Neural crest cell (in vitro differentiated cells): ENCODE measurements at regions not wholly inside any gene's neighbourhood (a gene's known extent, or its start where the extent isn't known, plus 50 kb on each side); places are given as distances from the start of the nearest gene placed in this dataset.
"Not testable (repeated sequence)": the region's sequence is repeated elsewhere in the genome, so short reads cannot be mapped to it uniquely, and the experiment has no call there.

Source experiments
- DNase-seq: peaks from one replicate; pipeline ENCODE4 v3.0.0; 2021; ENCODE audit warnings: low read depth, mixed read lengths, low spot score
- H3K27ac Mint-ChIP-seq: one replicate; pipeline ENCODE4 v1.8.0; 2021; ENCODE audit warnings: mild to moderate bottlenecking, mixed read lengths; ENCODE audit not compliant: unreplicated experiment
- H3K27me3 Mint-ChIP-seq: 2 replicates; pipeline ENCODE4 v1.8.0; 2021; ENCODE audit warnings: low read depth, mild to moderate bottlenecking, mixed read lengths
- H3K36me3 Mint-ChIP-seq: 2 replicates; pipeline ENCODE4 v1.8.0; 2021; ENCODE audit warnings: low read depth, mild to moderate bottlenecking, mixed read lengths
- H3K4me1 Mint-ChIP-seq: 2 replicates; pipeline ENCODE4 v1.8.0; 2021; ENCODE audit warnings: mixed read lengths
- H3K4me3 Mint-ChIP-seq: one replicate; pipeline ENCODE4 v1.8.0; 2021; ENCODE audit warnings: mild to moderate bottlenecking, mixed read lengths
- H3K9me3 Mint-ChIP-seq: 2 replicates; pipeline ENCODE4 v1.8.0; 2021; ENCODE audit warnings: mixed read lengths
- CTCF ChIP-seq: fragments of 200-600 bp; sonication (generic); conservative IDR thresholded peaks from 2 replicates; pipeline ENCODE4 v1.5.0; 2021; ENCODE audit warnings: antibody characterized with exemption, mild to moderate bottlenecking

- Mint-ChIP-seq H3K36me3 (peaks cover 2% of the 10 kb centered on the region), H3K4me1 (peaks cover 6% of the 10 kb centered on the region), H3K27me3 (peaks cover 4% of the 10 kb centered on the region), H3K27ac (peak overlapping the region; percentile 36), H3K9me3 (peaks cover 5% of the 10 kb centered on the region), H3K4me3 (no peak overlapping the region)
- no peak for TF ChIP-seq CTCF
- DNase-seq: no peak
Measured at GRCh38 chr16:87160234-87160636, 157.0 kb downstream of the C16orf95 start.

- Mint-ChIP-seq H3K27ac (no peak overlapping the region), H3K27me3 (peaks cover 4% of the 10 kb centered on the region), H3K4me3 (no peak overlapping the region), H3K36me3 (peaks cover 2% of the 10 kb centered on the region), H3K4me1 (peaks cover 6% of the 10 kb centered on the region), H3K9me3 (peaks cover 5% of the 10 kb centered on the region)
- no peak for DNase-seq
- no peak for TF ChIP-seq CTCF
Measured at GRCh38 chr16:87160701-87161337, 156.4 kb downstream of the C16orf95 start.

GRCh38 chr16:87161410-87161809 lies 155.8 kb downstream of the C16orf95 start:
- H3K27ac Mint-ChIP-seq, H3K4me1 Mint-ChIP-seq, H3K27me3 Mint-ChIP-seq, H3K4me3 Mint-ChIP-seq, H3K36me3 Mint-ChIP-seq, DNase-seq, H3K9me3 Mint-ChIP-seq: not testable (repeated sequence)

GRCh38 chr16:87161822-87162676 lies 155.1 kb downstream of the C16orf95 start:
- no peak for DNase-seq
- no peak for TF ChIP-seq CTCF
- Mint-ChIP-seq H3K27me3 (peaks cover 4% of the 10 kb centered on the region), H3K27ac (no peak overlapping the region), H3K9me3 (peaks cover 5% of the 10 kb centered on the region), H3K4me1 (peaks cover 6% of the 10 kb centered on the region), H3K36me3 (peaks cover 2% of the 10 kb centered on the region), H3K4me3 (no peak overlapping the region)

GRCh38 chr16:87162799-87163198 lies 154.4 kb downstream of the C16orf95 start:
- not testable (repeated sequence) for H3K9me3 Mint-ChIP-seq, H3K27me3 Mint-ChIP-seq, DNase-seq, H3K27ac Mint-ChIP-seq, H3K4me3 Mint-ChIP-seq, H3K4me1 Mint-ChIP-seq, H3K36me3 Mint-ChIP-seq

GRCh38 chr16:87163637-87164036 lies 153.6 kb downstream of the C16orf95 start:
- peaks cover 2% of the 10 kb centered on the region for H3K36me3 Mint-ChIP-seq
- peaks cover 4% of the 10 kb centered on the region for H3K27me3 Mint-ChIP-seq
- no peak for TF ChIP-seq CTCF
- DNase-seq: no peak
- H3K4me1 Mint-ChIP-seq: peaks cover 6% of the 10 kb centered on the region
- peaks cover 11% of the 10 kb centered on the region for H3K9me3 Mint-ChIP-seq
- no peak overlapping the region for H3K4me3 Mint-ChIP-seq
- no peak overlapping the region for H3K27ac Mint-ChIP-seq
